ENCODE measurements at regions not wholly inside any gene's neighbourhood (a gene's known extent, or its start where the extent isn't known, plus 50 kb on each side); places are given as distances from the start of the nearest gene placed in this dataset.

GRCh38 chr5:141797425-141797824 lies 80.8 kb downstream of the PCDH1 start:
- TF ChIP-seq CTCF (IDR thresholded peaks at IDR 0.05 in 8 of 11, conservative IDR thresholded peaks at IDR 0.05 in 3 of 11) = no peak
- no peak for TF ChIP-seq POLR2A (IDR thresholded peaks at IDR 0.05)
